ENCODE measurements at regions not wholly inside any gene's neighbourhood (a gene's known extent, or its start where the extent isn't known, plus 50 kb on each side); places are given as distances from the start of the nearest gene placed in this dataset.

- DNase-seq, result no peak
These were observed 193.2 kb downstream of the GADD45G start for GRCh38 chr9:89797937-89798455.

- no peak for DNase-seq
These were observed 193.8 kb downstream of the GADD45G start for GRCh38 chr9:89798547-89799120.

GRCh38 chr9:89799221-89799620 lies 194.4 kb downstream of the GADD45G start:
- DNase-seq, result no peak

GRCh38 chr9:89799766-89800165 lies 195.0 kb downstream of the GADD45G start:
- no peak for DNase-seq

- no peak for DNase-seq
These were observed 196.5 kb downstream of the GADD45G start for GRCh38 chr9:89801341-89801740.

- no peak for DNase-seq
These were observed 197.2 kb downstream of the GADD45G start for GRCh38 chr9:89801742-89802670.

GRCh38 chr9:89802781-89803355 lies 198.1 kb downstream of the GADD45G start:
- no peak for DNase-seq

- DNase-seq, result no peak
These were observed 198.6 kb downstream of the GADD45G start for GRCh38 chr9:89803403-89803802.

GRCh38 chr9:89804766-89805531 lies 200.1 kb downstream of the GADD45G start:
- DNase-seq, result no peak

GRCh38 chr9:89805571-89806292 lies 200.9 kb downstream of the GADD45G start:
- DNase-seq, result no peak

GRCh38 chr9:89806371-89807100 lies 201.7 kb downstream of the GADD45G start:
- no peak for DNase-seq

GRCh38 chr9:89807101-89807395 lies 202.2 kb downstream of the GADD45G start:
- no peak for DNase-seq

- no peak for DNase-seq
These were observed 202.9 kb downstream of the GADD45G start for GRCh38 chr9:89807682-89808075.

- no peak for DNase-seq
These were observed 203.4 kb downstream of the GADD45G start for GRCh38 chr9:89808076-89808755.

- no peak for DNase-seq
These were observed 204.0 kb downstream of the GADD45G start for GRCh38 chr9:89808756-89809181.

GRCh38 chr9:89810431-89810830 lies 205.6 kb downstream of the GADD45G start:
- DNase-seq, result no peak

GRCh38 chr9:89811356-89811755 lies 206.5 kb downstream of the GADD45G start:
- DNase-seq, result no peak

GRCh38 chr9:89811886-89812450 lies 207.2 kb downstream of the GADD45G start:
- DNase-seq, result no peak

GRCh38 chr9:89812556-89813181 lies 207.9 kb downstream of the GADD45G start:
- DNase-seq, result no peak

- DNase-seq, result no peak
These were observed 208.7 kb downstream of the GADD45G start for GRCh38 chr9:89813482-89813881.

Data from amniotic stem cell (primary cell).